DND-41 (cell line): ENCODE measurements at regions not wholly inside any gene's neighbourhood (a gene's known extent, or its start where the extent isn't known, plus 50 kb on each side); places are given as distances from the start of the nearest gene placed in this dataset.

Experiments
- ATAC-seq: fragments of 200-7000 bp; cut with Tn5 transposase; 3 replicates; pipeline ENCODE4 v1.9.1; 2021; ENCODE audit warnings: low read depth; ENCODE audit not compliant: insufficient read depth
- DNase-seq: peaks from one replicate; pipeline ENCODE4 v3.0.0-alpha.2; 2020
- H2AFZ ChIP-seq: 2 replicates; pipeline ENCODE4 v1.6.0; 2012; ENCODE audit warnings: low read depth, low read length
- H3K27ac ChIP-seq: 2 replicates; pipeline ENCODE4 v1.5.1; 2012; ENCODE audit warnings: low read length, inconsistent platforms
- H3K27me3 ChIP-seq: fragments of 200-600 bp; sonication (generic); 2 replicates; pipeline ENCODE4 v1.6.0; 2012; ENCODE audit warnings: low read length, mild to moderate bottlenecking, inconsistent platforms; ENCODE audit not compliant: insufficient read depth, poor library complexity
- H3K36me3 ChIP-seq: 2 replicates; pipeline ENCODE4 v1.5.1; 2012; ENCODE audit warnings: low read length, inconsistent platforms; ENCODE audit not compliant: insufficient read depth
- H3K4me1 ChIP-seq: 2 replicates; pipeline ENCODE4 v1.5.1; 2012; ENCODE audit warnings: mild to moderate bottlenecking, low read length; ENCODE audit not compliant: insufficient read depth
- H3K4me2 ChIP-seq: 2 replicates; pipeline ENCODE4 v1.6.0; 2012; ENCODE audit warnings: mild to moderate bottlenecking, moderate library complexity, low read length, inconsistent platforms; ENCODE audit not compliant: insufficient read depth
- H3K4me3 ChIP-seq, 2 experiments: fragments of 200-600 bp in 1 of 2; shearing (Covaris generic) in 1 of 2; 2 replicates each; pipeline ENCODE4 v1.5.1; 2012 to 2016; ENCODE audit warnings: inconsistent platforms in 2 of 2, low read length in 2 of 2, mild to moderate bottlenecking in 2 of 2, low read depth in 1 of 2, moderate library complexity in 1 of 2
- H3K79me2 ChIP-seq: 2 replicates; pipeline ENCODE4 v1.6.0; 2012; ENCODE audit warnings: low read length, inconsistent platforms; ENCODE audit not compliant: insufficient read depth
- H3K9ac ChIP-seq: 2 replicates; pipeline ENCODE4 v1.6.0; 2012; ENCODE audit warnings: low read depth, mild to moderate bottlenecking, inconsistent platforms, low read length, moderate library complexity
- H3K9me3 ChIP-seq: 2 replicates; pipeline ENCODE4 v1.5.1; 2012; ENCODE audit warnings: low read length, moderate library complexity, mild to moderate bottlenecking, inconsistent platforms; ENCODE audit not compliant: insufficient read depth, severe bottlenecking
- H4K20me1 ChIP-seq: 2 replicates; pipeline ENCODE4 v1.6.0; 2012; ENCODE audit warnings: low read length; ENCODE audit not compliant: insufficient read depth
- CTCF ChIP-seq: IDR thresholded peaks from 2 replicates; pipeline ENCODE4 v1.5.1; 2012; ENCODE audit warnings: borderline replicate concordance, low read length, moderate library complexity, mild to moderate bottlenecking; ENCODE audit not compliant: poor library complexity, severe bottlenecking; ENCODE audit errors: extremely low read depth
- EZH2 ChIP-seq: IDR thresholded peaks from 3 replicates; pipeline ENCODE4 v1.6.1; 2012; ENCODE audit warnings: borderline replicate concordance, low read depth, mild to moderate bottlenecking, moderate library complexity, low read length, inconsistent platforms; ENCODE audit not compliant: severe bottlenecking

DNA sequence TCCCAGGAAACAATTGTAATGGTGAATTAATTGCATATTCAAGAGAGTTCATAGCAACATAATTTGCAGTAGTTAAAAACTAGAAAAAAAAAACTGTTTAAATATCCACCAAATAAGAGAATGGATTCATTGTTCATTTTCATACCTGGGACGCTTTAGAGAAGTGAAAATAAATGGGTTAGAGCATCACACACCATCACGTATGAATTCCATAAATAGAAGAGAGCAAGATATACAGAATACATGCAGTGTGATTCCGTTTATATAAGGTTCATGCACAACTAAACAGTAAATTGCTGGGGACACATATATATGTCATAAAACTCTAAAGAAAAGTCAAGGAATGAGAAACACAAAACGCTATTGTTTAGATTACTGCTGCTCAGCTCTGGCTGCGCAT, 577.0 kb upstream of the KCNMB2 start:
- ATAC-seq (no peak), DNase-seq (no peak)
- Histone ChIP-seq H3K4me2 (no peak overlapping the region), H3K27me3 (no peaks in the 10 kb centered on the region), H3K79me2 (no peaks in the 10 kb centered on the region), H2AFZ (no peak overlapping the region), H3K4me1 (peaks cover 3% of the 10 kb centered on the region), H4K20me1 (no peaks in the 10 kb centered on the region), H3K4me3 (no peak overlapping the region), H3K9me3 (no peaks in the 10 kb centered on the region), H3K9ac (no peak overlapping the region), H3K36me3 (no peaks in the 10 kb centered on the region), H3K27ac (no peak overlapping the region)
- TF ChIP-seq CTCF (no peak), EZH2 (no peak)

- no peaks in the 10 kb centered on the region for H3K27me3 ChIP-seq
- no peaks in the 10 kb centered on the region for H3K79me2 ChIP-seq
- H2AFZ ChIP-seq, result no peak overlapping the region
- no peaks in the 10 kb centered on the region for H4K20me1 ChIP-seq
- no peak for DNase-seq
- H3K27ac ChIP-seq, result no peak overlapping the region
- no peak overlapping the region for H3K9ac ChIP-seq
- no peaks in the 10 kb centered on the region for H3K36me3 ChIP-seq
- no peak for TF ChIP-seq EZH2
- TF ChIP-seq CTCF, result no peak
- no peak overlapping the region for H3K4me2 ChIP-seq
- ATAC-seq, result no peak
- peaks cover 3% of the 10 kb centered on the region for H3K4me1 ChIP-seq
- H3K4me3 ChIP-seq, result no peak overlapping the region
- H3K9me3 ChIP-seq, result no peaks in the 10 kb centered on the region
These were observed 576.2 kb upstream of the KCNMB2 start for GRCh38 chr3:177960014-177960413.

DNA sequence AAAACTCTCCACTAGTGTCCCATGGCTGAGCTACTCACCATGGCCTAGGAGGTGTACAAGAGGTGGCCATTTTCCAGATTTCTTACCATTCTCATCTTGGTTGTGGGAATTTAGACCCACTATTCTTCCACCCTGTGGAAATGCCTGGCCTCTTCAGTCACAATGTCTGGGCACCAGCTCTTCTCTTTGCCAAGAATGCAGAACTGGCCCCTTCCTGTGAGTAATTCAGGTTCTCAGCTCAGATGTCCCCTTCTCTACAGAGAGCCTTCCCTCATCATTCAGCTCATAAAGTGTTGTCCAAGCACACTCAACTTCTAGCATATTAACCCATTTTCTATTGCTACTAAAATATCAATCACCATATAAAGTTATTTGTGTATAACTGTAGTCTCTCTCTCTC, 575.5 kb upstream of the KCNMB2 start:
- TF ChIP-seq CTCF, result no peak
- no peak for TF ChIP-seq EZH2
- no peak for DNase-seq
- no peaks in the 10 kb centered on the region for H3K27me3 ChIP-seq
- peaks cover 3% of the 10 kb centered on the region for H3K4me1 ChIP-seq
- H4K20me1 ChIP-seq, result no peaks in the 10 kb centered on the region
- no peak overlapping the region for H3K4me2 ChIP-seq
- no peaks in the 10 kb centered on the region for H3K36me3 ChIP-seq
- no peaks in the 10 kb centered on the region for H3K79me2 ChIP-seq
- H3K9ac ChIP-seq, result no peak overlapping the region
- no peaks in the 10 kb centered on the region for H3K9me3 ChIP-seq
- H3K27ac ChIP-seq, result no peak overlapping the region
- no peak overlapping the region for H3K4me3 ChIP-seq
- H2AFZ ChIP-seq, result no peak overlapping the region
- no peak for ATAC-seq

- Histone ChIP-seq H4K20me1 (no peaks in the 10 kb centered on the region), H3K27ac (no peak overlapping the region), H3K9me3 (no peaks in the 10 kb centered on the region), H2AFZ (no peak overlapping the region), H3K79me2 (no peaks in the 10 kb centered on the region), H3K4me2 (no peak overlapping the region), H3K27me3 (no peaks in the 10 kb centered on the region), H3K9ac (no peak overlapping the region), H3K4me1 (peaks cover 3% of the 10 kb centered on the region), H3K36me3 (no peaks in the 10 kb centered on the region), H3K4me3 (no peak overlapping the region)
- DNase-seq, result no peak
- no peak for ATAC-seq
- TF ChIP-seq EZH2 (no peak), CTCF (no peak)
These were observed 574.5 kb upstream of the KCNMB2 start for GRCh38 chr3:177961784-177962183.
